DMS114 treated with DMSO at 0.1 percent for 48 hours (cell line): ENCODE measurements at regions not wholly inside any gene's neighbourhood (a gene's known extent, or its start where the extent isn't known, plus 50 kb on each side); places are given as distances from the start of the nearest gene placed in this dataset.
"Not testable (repeated sequence)": the region's sequence is repeated elsewhere in the genome, so short reads cannot be mapped to it uniquely, and the experiment has no call there.

Experiments used
- DNase-seq: peaks from one replicate; lab custom pipeline; 2025; ENCODE audit not compliant: unreplicated experiment; lab: John Stamatoyannopoulos, UW

- no peak for DNase-seq
Observed at GRCh38 chr12:16881986-16882570, 276.1 kb upstream of the LMO3 start.

- DNase-seq = no peak
Observed at GRCh38 chr12:16880864-16881285, 274.9 kb upstream of the LMO3 start.

DNA sequence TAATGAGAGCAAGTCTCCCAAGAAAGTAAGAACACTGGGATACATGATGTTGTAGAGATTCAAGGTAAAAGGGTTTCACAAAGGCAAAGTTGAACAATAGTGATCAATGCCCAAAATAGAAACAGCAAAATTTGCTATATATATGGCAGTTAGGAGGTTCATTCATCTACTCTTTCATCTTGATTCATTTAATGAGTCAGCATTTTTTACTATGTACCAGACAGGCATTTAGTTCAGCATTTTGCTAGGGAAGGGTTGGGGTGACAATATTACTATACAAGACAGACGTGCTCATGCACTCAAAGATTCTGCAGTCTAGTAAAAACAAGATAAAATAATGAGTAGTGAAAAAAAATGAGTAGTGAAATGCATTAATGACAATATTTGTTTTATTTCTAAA is 264.9 kb upstream of the LMO3 start:
- no peak for DNase-seq

GRCh38 chr12:16863742-16864141 is 257.8 kb upstream of the LMO3 start:
- DNase-seq = no peak

GRCh38 chr12:16857456-16857923 is 251.5 kb upstream of the LMO3 start:
- no peak for DNase-seq

DNA sequence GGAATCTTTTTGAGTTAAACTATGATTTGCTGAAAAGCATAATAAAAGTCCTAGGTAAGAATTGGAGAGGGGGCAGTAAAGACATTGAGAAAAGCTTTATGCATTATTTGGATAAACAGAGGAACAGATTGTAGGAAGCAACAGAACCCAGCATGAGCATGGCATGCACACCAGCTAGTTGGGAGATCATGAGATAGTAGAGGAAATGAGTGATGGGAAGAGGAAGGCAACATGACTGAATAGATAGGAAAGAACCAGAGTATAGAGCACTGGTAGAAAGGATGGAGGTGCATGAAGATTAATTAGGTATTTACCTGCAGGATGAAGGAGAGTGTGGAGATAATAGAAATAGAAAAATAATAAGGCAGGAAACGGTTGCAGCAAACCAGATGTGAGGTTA is 248.5 kb upstream of the LMO3 start:
- no peak for DNase-seq

DNA sequence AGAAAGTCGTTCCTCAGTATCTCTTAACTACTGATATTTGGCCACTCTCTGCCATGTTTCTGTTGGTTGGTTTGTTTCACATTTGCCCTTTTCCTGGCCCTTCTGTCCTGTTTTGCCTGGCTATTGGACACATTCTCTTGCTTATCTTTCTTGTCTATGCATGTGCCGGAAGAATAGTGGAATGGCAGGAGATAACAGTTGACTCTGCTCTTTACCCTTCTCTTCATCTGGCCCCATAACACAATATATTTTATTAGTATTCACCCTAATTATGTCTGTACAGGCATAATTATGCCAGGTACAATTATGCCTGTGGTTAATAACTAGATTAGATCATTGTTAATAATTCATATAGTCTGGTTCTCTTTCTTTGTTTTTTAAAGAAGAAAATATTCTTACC is 243.5 kb upstream of the LMO3 start:
- no peak for DNase-seq

- DNase-seq = no peak
Observed at GRCh38 chr12:16844875-16845274, 238.9 kb upstream of the LMO3 start.

- no peak for DNase-seq
Observed at GRCh38 chr12:16833376-16834015, 227.5 kb upstream of the LMO3 start.

- DNase-seq = no peak
Observed at GRCh38 chr12:16828891-16829290, 222.9 kb upstream of the LMO3 start.

DNA sequence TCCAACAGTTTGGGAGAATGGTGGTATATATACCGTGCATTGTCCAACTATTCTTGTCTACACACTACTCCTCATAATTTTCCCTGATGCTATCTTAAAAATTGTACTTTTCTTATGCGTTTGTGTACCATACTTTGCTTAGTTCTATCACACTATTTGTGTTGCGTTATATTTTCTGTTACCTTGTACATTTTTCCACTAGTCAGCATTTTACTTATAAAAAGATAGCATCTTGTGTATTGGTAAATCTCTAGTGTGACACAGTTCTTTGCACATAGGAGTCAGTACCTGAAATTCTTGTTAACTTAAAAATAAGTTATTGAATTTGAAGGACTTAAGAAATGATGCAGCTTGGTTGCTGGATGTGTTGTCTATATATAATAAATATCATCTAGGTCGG is 201.8 kb upstream of the LMO3 start:
- DNase-seq = no peak

DNA sequence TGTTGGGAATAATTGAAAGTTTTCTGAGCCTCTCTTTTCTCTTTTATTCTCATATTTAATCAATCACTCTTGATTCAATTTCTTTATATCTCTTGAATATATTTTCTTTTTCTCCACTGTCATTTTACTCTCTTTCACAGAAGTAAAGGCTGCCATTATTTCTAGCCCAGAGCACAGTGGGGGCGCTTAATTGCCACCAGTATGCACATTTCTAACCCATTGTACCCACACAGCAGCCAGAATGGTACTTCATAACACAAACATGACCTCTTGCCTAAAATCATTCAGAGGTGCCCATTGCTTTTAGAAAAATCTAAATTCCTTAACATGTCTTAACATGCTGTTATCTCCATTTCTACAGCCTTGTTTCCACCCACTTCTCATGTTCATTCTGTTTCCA is 190.2 kb upstream of the LMO3 start:
- no peak for DNase-seq

DNA sequence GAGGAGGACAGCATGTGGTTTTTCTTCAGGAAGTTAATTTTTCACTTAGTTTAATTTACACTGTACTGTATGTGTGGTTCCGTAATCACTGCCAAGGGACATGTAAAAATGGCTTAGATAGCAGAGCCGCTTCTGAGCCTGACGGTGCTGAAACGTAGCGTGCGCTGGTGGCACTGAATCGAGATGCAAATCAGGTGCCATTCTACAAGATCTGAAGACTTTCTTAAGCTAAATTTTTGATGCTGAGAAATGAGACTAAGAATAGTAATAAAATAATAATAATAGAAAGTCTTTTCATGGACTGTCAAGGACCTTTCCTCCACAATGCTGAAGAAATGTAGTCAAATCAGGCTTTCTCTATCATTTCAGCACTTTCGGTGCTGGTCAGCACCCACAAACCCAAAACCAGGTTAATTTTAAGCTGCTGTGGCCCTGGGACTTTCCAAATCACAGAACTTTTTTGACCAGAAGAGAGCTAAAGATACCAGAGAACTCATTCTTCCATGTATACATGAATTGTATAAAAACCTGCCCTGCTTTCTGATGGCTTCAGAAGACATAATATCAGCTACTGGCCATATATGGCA is 183.3 kb upstream of the LMO3 start:
- DNase-seq = no peak

DNA sequence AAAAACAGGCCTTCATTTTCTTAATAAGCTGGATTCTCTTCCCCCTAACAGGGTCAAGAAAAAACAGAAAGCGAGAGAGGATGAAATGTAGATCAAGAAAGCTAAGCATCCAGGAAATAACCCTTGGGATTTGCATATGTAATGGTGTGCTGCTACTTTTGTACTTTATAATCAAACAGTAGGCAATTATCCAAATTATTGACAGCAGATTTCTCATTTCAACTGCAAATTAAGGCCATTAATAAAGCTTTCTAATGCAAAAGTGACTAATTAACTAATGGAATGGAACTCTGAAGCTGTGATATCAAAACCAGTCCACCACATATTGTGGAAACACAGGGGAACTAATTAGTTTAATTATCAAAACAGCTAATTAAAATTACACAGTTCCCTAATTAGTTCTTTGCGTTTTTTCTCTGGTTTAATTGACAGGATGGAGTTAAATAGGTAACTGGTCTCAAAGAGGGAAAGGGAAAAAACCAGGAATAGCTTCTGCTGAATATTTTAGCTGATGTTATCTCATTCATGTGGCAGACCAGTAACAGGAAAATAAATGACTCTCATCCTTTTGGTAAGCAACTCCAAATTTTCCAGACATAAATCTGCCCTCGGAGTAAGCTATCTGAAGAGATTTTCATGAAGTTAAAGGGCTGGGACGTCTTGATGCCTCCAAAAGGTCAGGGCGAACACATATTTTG is 182.7 kb upstream of the LMO3 start:
- no peak for DNase-seq

- no peak for DNase-seq
Observed at GRCh38 chr12:16785953-16786352, 180.0 kb upstream of the LMO3 start.

GRCh38 chr12:16785524-16785923 is 179.6 kb upstream of the LMO3 start:
- DNase-seq = no peak

DNA sequence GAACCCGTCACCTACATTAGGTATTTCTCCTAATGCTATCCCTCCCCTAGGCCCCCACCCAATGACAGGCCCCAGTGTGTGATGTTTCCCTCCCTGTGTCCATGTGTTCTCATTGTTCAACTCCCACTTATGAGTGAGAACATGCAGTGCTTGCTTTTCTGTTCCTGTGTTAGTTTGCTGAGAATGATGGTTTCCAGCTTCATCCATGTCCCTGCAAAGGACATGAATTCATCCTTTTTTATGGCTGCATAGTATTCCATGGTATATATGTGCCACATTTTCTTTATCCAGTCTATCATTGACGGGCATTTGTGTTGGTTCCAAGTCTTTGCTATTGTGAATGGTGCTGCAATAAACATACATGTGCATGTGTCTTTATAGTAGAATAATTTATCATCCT is 163.2 kb upstream of the LMO3 start:
- DNase-seq = not testable (repeated sequence)

DNA sequence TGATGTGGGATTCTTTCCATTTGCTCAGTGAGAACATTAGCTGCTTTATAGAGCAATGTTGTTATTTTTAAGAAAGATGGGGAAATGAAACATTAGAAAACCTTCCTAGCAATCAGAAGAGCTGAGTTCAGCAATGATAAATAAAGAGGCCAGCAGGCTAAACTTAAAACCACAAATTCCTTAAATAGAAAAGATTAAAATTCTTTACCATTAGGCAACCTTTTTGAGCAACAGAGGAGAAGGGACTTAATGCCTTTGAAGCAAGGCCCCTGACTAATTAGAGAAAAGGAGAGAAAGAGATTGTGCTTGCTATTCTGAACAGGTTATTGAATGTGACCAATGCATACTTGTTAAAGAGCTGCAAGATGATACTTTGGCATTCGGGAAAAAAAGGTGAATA is 160.8 kb upstream of the LMO3 start:
- DNase-seq = no peak

GRCh38 chr12:16763901-16764300 is 157.9 kb upstream of the LMO3 start:
- DNase-seq = no peak

DNA sequence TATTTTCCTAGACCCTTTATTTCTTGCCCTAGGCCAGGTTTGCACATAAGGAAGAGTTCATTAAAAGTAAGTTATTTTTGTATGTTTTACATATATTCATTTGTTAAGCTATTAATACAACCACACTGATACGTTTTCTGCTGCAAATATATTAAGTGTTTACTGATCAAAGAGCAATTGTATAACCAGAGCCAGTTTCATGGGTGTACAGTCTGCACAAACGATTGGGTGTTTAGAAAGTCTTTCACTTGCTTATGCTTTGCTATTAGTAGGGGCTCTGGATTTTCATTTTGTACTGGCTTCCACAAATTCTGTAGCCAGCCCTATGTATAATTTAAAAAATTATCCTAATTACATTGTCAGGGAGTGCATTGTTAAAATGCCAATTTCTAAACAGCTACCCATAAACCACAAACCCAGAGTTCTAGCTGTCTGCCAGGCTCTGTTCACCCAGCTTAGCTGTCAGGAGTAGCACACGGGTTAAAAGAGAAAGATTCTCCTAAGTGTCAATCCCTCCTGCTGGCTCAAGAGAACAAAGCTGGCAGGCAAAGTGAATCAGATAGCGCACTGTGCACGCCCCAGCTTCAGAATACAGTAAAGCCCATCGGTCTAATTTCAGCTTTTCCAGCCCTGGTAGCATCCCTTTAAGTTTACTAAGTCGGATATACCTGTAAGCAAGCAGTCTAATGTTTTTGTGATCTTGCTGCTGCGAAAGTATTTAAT is 151.0 kb upstream of the LMO3 start:
- DNase-seq = no peak

- DNase-seq = no peak
Observed at GRCh38 chr12:16730772-16731171, 124.8 kb upstream of the LMO3 start.
